EH (cell line): ENCODE measurements at regions not wholly inside any gene's neighbourhood (a gene's known extent, or its start where the extent isn't known, plus 50 kb on each side); places are given as distances from the start of the nearest gene placed in this dataset.

ENCODE experiments used
- DNase-seq: peaks from one replicate; pipeline ENCODE4 v3.0.0-alpha.2; 2015; ENCODE audit warnings: low read depth

DNA sequence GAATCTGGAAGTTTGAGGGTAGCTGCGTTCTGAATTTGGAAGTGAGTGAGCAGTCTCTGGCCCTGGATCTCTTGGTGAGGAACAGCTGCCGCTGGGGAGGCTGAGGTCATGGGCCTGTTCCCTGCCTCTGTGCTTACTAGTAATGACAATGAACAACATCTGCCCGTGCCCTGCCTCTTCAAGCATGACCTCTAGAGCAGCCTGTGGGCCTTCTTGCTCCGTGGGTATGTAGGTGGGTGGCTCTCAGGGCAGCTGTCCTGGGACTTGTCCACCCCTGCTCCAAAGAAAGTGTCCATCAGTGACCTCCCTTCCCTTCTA is 186.2 kb downstream of the CXCL12 start:
- no peak for DNase-seq

DNA sequence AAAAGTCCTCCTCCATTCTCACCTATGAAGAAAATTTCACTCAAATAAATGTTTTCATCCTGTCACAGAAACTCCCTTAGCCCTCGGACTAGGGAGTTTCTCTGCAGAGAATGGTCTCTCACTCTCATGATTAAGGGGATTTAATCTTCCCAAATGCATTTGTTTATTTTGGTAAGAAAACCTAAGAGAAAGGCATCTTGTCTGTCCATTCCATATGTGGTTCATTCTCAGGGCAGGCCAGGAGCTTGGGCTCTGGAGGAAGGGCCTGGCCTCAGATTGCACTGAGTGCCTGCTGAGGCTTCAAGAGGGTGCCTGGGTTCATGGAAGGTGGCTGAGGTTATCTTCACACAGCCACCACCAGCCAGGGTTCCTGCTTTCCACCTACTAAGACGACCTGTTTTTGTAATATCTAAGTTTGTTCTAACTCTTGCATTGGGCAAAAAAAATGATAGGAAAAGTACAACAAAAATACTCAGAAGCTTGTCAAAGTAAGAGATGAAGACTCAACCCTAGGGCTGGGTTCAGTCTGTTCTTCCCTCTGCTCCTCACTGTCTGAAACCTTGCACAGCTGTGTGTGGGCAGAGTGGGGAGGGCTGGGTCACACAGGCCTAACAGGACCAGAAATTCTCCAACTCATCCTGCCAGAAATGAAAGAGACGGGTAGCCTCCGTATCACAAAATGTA is 186.7 kb downstream of the CXCL12 start:
- DNase-seq, result peak; percentile 68

DNA sequence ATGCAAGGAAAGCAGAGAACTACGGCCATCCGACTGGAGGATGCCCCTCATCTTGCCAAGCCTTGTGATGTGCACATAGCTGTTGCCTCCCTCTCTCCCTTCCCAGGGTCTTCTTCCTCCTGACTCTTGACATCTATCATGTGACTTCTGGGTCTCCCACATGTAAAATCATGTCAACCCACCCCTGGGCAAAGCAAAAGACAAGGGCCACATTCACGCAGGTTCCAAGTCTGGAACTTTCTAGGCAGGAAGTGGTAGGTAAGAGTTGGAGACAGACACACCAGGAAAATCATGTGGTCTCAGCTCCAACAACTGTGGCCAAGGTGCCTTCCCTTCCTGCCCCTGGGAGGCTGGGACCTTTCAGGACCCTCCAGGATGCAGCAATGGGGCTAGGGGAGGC is 187.3 kb downstream of the CXCL12 start:
- no peak for DNase-seq

DNA sequence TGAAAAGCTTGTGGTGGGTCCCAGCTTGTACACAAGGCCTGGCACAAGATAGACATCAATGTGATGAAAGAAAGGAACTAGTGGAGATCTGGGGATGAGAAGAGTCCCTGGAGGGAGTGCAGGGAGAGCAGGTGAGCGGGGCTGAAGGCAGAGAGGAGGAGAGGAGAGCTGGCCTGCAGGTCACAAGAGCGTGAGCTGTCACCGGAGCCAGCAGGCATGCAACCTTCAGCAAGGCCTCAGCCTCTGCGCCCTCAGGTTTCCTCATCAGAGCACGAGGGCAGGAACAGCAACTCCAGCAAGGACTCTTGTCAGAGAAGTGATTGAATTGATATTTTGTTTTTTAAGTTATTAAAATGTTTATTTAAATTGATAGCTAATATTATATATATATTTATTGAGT is 188.6 kb downstream of the CXCL12 start:
- no peak for DNase-seq

- DNase-seq, result no peak
Measured at GRCh38 chr10:44196008-44196320, 188.9 kb downstream of the CXCL12 start.

DNA sequence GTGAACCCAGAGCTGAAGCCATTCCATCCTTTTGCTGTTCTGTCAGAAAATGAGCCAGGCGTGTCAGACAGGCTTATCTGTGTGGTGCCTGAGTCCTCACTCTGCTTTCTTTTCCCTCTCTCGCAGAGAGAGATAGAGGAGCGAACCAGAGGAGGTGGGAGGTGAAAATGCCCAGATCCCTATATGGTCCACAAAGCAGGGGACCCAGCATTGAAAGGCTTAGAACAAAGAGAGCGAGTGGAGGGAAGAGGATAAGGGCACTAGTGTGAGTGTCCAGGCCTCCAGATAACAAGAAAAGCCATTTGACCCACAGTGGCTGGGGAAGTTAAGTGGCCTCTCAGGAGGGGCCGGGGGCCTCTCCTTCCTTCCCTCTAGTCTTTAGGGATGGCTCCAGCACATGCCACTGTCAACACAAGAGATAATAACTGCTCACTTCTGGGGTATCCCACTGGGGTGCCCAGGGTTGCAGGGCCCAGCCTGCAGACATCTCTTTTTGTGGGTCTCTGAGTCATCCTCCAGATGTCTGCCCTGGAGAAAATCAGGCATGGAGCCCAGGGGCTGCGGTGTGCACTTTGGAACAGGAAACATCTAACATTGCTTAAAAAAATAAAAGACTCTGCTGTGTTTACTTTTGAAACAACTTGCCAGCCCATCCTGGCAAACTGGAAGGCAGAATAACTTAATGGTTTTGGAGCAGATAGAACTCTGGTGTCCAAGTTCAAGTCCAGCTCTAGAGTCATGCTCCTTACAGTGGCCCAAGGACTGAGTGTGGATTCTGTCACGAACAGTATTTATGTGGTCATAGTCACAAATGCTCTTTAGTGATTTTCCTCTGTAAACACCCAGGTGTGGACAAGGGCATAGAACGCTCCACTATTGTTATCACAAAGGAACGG is 189.5 kb downstream of the CXCL12 start:
- DNase-seq, result peak; percentile 96

DNA sequence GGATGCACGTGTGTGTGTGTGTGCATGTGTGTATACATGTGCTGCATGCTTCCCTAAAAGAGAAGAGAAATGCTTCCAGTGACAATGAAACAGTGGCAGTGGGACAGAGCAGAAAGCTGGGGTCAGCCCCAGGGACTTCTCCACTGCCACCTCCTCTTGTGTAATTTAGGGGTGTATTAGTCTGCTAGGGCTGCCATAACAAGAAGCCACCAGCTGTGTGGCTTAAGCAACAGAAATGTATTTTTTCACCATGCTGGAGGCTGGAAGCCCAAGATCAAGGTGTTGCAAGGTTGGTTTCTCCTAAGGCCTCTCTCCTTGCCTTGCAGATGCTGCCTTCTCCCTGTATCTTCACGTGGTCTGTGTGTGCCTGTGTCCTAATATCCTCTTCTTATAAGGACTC is 190.5 kb downstream of the CXCL12 start:
- DNase-seq, result no peak

GRCh38 chr10:44193567-44194220 is 191.2 kb downstream of the CXCL12 start:
- DNase-seq, result no peak

DNA sequence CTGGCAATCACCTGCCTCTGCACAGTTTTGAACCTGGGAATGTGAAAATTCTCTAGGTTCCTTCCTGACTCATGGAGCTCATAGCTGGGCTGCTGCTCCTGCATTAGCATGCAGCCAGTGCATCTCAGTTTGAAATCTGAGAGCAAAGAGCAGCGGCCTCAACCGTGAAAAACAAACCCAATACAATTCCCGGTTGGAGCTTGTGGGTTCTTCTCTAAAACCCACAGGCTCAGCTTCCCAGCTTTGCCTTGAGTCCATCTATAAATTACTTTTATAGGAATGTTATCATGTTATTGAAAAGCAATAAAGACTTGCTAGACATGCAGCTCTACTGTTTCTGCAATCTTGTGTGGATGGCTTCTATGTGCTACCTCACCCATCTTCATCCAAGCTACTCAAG is 191.7 kb downstream of the CXCL12 start:
- no peak for DNase-seq

- no peak for DNase-seq
Measured at GRCh38 chr10:44192435-44192834, 192.5 kb downstream of the CXCL12 start.

GRCh38 chr10:44190541-44190940 is 194.4 kb downstream of the CXCL12 start:
- no peak for DNase-seq

- DNase-seq, result no peak
Measured at GRCh38 chr10:44186821-44187220, 198.1 kb downstream of the CXCL12 start.

DNA sequence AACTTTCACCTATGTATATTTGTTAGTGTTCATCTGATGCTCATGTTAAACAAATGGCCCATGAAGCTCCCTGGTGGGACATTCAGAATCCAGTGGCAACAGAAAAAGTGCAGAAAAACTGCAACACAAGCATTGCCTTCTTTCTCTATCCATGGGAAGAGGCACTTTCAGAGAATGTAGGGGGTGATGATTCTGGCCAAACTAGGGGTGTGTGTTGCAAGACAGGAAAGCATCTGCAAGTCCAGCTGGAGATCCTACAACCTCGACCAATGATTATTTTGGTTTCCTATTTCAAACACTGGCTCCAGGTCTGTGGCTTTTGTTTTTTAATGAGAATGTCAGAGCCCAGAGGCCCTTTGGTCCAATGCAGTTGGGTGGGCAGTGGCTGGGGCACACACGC is 198.7 kb downstream of the CXCL12 start:
- DNase-seq, result peak; percentile 58

DNA sequence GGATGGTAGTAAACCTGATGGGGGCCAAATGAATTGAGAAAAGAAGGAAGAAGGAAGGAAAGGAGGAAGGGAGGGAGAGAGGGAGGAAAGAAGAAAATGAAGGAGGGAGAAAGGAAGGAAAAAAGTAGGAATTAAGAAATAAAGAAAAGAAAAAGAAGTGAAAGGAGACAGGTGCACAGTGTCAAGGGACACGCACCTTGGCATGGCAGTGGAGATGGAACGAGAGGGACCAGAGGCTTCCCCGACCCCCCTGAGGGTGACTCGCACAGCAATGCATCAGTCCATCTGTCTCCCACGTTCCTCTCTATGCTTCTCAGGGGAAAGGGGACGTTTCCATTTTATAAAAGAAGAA is 199.6 kb downstream of the CXCL12 start:
- DNase-seq, result no peak

GRCh38 chr10:44184633-44185314 is 200.1 kb downstream of the CXCL12 start:
- DNase-seq, result no peak

DNA sequence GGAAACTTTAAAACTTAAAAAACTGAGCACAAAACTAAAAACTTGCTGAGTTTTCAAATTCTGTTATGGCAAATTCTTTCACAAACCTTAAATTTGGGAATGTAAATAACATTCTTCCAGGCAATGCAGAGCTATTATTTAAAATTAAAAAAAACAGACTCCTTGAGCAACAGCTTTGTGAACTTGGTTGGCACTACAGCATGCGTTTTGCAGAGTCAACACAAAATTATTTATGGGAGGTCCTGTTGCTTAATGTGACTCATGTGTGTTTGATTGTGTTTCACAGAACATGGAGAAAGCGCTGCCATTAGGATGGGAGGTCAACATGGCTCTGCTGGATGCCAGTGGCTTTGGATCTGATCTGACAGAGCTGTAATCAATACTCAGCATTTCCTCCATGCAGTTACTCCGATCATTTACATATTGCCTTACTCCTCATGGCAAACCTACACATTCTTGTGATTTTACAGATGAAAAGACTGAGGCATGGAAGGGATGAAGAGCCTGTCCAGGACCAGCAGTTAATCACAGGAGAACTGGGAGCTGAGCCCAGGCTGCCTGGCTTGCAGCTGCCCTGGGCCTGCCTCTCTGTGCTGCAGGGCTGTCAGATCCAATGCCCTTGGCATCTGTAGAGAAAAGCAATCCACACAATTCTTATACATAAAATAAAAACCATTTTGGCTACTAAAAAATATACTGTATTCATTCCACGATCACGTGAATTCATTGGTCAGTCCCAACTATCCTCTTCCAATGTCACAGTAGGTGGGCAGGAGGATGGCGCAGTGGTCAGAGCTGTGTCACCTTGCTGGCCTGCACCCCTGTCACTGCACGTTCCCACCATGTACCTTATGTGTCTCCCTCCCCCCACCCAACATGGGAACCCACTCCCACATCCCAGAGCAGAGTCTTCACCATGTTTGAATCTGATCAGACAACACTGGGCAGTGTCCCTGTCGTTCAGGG is 200.9 kb downstream of the CXCL12 start:
- DNase-seq, result peak; percentile 69

- no peak for DNase-seq
Measured at GRCh38 chr10:44182909-44183308, 202.0 kb downstream of the CXCL12 start.

GRCh38 chr10:44180321-44181168 is 204.4 kb downstream of the CXCL12 start:
- peak; percentile 97 for DNase-seq

DNA sequence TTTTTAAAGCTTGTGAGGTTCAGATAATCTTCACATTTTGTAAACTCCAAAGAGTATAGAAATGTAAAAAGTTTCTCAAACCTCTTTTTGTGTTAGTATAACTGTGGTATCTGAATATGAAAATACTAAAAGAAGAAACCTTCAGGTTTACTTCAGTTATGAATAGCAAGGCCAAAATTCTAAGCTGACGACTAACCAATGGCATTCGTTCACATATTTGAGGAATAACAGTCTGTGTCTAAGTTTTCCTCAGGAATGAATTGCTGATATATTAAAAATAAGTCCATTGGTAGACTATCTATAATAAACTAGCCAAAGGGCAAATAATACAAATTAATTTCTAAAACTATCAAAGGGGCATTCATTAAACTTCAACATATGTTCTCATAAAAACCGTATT is 206.0 kb downstream of the CXCL12 start:
- DNase-seq, result no peak

GRCh38 chr10:44178281-44178680 is 206.6 kb downstream of the CXCL12 start:
- DNase-seq, result peak; percentile 24

- DNase-seq, result no peak
Measured at GRCh38 chr10:44177610-44178009, 207.3 kb downstream of the CXCL12 start.
